ENCODE measurements at regions not wholly inside any gene's neighbourhood (a gene's known extent, or its start where the extent isn't known, plus 50 kb on each side); places are given as distances from the start of the nearest gene placed in this dataset.
"Not testable (repeated sequence)": the region's sequence is repeated elsewhere in the genome, so short reads cannot be mapped to it uniquely, and the experiment has no call there.

DNA sequence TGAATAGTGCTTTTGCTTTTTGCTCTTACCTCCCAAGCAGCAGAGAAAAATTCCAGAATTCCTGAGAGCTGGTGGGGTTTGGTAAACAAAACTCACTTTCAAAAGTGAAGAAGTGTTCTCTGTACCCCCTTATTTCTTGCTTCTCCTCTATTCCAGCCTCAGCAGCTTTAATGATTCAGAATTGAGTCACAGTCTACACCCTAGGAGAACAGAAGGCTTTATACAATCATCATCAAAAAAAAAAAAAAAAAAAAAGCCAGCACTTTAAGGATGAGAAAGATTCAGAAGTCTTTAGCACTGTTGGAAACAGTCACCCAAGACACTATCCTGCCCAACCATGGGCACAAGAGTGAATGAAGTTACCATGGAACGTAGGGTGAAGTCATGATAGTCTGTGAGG, 1583.1 kb upstream of the PCDH10 start:
- H3K36me3 Mint-ChIP-seq (ENCODE audit: low read depth) = no peaks in the 10 kb centered on the region
- no peaks in the 10 kb centered on the region for H3K27me3 Mint-ChIP-seq
- DNase-seq (no peak), ATAC-seq (no peak)
- ChIA-PET CTCF (no interaction called here), POLR2A (no interaction called here)
- H3K27ac Mint-ChIP-seq = no peak overlapping the region
- H3K4me1 Mint-ChIP-seq = no peaks in the 10 kb centered on the region
- peaks cover 9% of the 10 kb centered on the region for H3K9me3 Mint-ChIP-seq (ENCODE audit: low read depth)
- intact Hi-C loops (cut with DNase I, micrococcal nuclease) = no loop called here
- H3K4me3 Mint-ChIP-seq = no peak overlapping the region

DNA sequence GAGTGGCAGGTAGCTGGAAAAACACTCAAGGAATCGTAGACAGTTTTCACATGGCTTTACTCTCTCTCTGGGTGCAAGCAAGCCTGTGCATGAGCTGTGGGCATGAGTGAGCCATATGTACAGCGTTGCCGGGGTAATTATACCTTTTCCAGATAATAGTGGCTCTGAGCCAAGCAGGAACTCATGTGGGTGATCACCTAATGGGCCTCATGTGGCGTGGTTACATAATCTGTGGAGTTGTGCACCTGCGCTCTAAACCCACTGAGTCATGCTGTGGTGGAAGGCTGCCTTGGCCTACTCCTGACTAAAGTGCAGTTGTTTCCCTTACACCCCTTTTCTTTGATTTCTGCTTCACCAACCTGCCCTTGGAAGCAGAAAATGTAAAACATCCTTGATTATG, 1564.5 kb upstream of the PCDH10 start:
- POLR2A ChIA-PET = no interaction called here
- H3K4me1 Mint-ChIP-seq = no peaks in the 10 kb centered on the region
- no peaks in the 10 kb centered on the region for H3K27me3 Mint-ChIP-seq
- no peak overlapping the region for H3K4me3 Mint-ChIP-seq
- peaks cover 3% of the 10 kb centered on the region for H3K9me3 Mint-ChIP-seq (ENCODE audit: low read depth)
- no peaks in the 10 kb centered on the region for H3K36me3 Mint-ChIP-seq (ENCODE audit: low read depth)
- H3K27ac Mint-ChIP-seq = no peak overlapping the region
- intact Hi-C loops (cut with DNase I, micrococcal nuclease) = no loop called here
- no peak for DNase-seq
- ATAC-seq = no peak
- CTCF ChIA-PET = no interaction called here

DNA sequence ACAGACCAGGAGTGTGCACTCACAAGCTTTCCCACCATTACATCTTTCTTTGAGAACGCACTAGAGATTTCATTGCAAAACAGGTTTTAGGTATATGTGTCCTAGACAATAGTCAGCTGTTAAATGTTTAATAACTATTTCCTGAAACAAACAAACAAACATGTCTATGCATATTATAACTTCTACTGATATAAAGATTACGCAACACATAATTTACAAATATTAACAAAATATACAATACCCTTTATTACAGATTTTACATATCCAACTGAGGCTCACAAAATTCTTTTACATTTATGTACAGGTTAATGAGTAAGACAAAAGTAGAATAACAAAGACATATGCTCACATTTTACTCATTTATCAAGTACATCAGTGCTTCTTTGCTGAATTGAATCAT, 1554.0 kb upstream of the PCDH10 start:
- no peak overlapping the region for H3K4me3 Mint-ChIP-seq
- POLR2A ChIA-PET = no interaction called here
- no peaks in the 10 kb centered on the region for H3K27me3 Mint-ChIP-seq
- H3K36me3 Mint-ChIP-seq (ENCODE audit: low read depth) = no peaks in the 10 kb centered on the region
- H3K9me3 Mint-ChIP-seq (ENCODE audit: low read depth) = no peaks in the 10 kb centered on the region
- no peak for ATAC-seq
- H3K4me1 Mint-ChIP-seq = no peaks in the 10 kb centered on the region
- CTCF ChIA-PET = no interaction called here
- intact Hi-C loops (cut with DNase I, micrococcal nuclease) = no loop called here
- H3K27ac Mint-ChIP-seq = no peak overlapping the region
- no peak for DNase-seq

DNA sequence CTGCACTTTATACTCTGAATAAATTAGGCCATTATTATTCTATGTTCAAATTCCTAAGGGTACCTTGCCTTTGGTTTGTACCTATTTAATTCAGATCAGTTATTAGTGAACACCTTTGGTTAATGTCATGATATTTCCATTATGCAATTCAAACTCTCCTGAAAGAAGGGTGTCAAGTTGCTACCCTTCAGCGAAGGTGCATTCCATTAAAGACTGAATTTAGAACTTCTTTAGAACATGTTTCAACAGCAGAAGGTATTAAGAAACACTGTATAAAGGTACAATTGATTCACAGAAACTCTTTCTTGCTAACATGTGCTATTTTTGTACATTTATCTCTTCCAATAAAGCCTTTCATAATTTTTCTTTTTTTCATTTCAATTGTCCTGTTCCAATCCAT, 1545.4 kb upstream of the PCDH10 start:
- no peaks in the 10 kb centered on the region for H3K4me1 Mint-ChIP-seq
- no peaks in the 10 kb centered on the region for H3K9me3 Mint-ChIP-seq (ENCODE audit: low read depth)
- H3K27me3 Mint-ChIP-seq = no peaks in the 10 kb centered on the region
- no peak overlapping the region for H3K27ac Mint-ChIP-seq
- H3K36me3 Mint-ChIP-seq (ENCODE audit: low read depth) = no peaks in the 10 kb centered on the region
- no peak overlapping the region for H3K4me3 Mint-ChIP-seq
- DNase-seq (no peak), ATAC-seq (no peak)
- CTCF ChIA-PET = no interaction called here
- intact Hi-C loops (cut with DNase I, micrococcal nuclease) = no loop called here
- POLR2A ChIA-PET = interaction anchor here (0.6 kb wide), 1 partner anchor 578 kb away, joined by 4 read pairs; no protein-coding TSS in a partner anchor

DNA sequence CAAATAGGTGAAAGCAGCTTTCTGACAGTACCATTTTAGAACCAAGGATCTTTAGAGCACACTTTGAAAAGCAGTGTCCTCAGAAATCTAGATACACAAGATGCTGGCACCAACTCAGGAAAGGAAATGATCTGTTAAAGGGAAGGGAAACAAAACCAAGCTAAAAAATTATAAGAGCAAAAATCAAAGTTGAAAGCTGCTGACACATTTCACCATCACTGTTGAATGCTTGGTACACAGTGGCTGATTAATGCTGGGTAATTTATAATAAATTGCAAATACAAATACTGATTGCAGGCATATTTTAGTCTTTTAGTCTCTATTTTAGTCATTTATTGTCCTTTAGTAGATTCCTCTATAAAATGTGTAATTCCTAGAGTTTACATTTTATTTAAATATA, 1540.1 kb upstream of the PCDH10 start:
- Mint-ChIP-seq H3K27ac (no peak overlapping the region), H3K9me3 (ENCODE audit: low read depth) (peaks cover 2% of the 10 kb centered on the region), H3K4me1 (no peaks in the 10 kb centered on the region), H3K27me3 (no peaks in the 10 kb centered on the region), H3K4me3 (no peak overlapping the region), H3K36me3 (ENCODE audit: low read depth) (no peaks in the 10 kb centered on the region)
- ChIA-PET CTCF (no interaction called here), POLR2A (no interaction called here)
- intact Hi-C loops (cut with DNase I, micrococcal nuclease) = no loop called here
- DNase-seq = no peak
- no peak for ATAC-seq

DNA sequence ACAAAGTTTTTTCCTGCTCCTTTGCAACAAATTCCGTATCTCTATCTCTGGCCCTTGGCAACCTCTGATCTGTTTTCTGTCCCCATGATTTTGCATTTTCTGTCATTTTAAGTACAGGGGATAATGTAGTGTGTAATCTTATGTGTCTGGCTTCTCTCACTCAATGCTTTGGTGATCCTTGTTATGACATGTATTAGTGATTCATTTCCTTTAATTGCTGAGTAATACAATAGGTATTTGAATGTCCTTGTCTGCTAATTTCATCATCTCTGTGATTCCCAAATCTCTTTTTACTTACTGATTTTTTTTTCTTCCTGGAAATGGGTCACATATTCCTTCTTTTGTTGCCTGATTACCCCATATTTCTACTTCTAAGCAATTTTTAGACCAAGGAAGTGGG, 1538.6 kb upstream of the PCDH10 start:
- H3K36me3 Mint-ChIP-seq (ENCODE audit: low read depth); intact Hi-C loops (cut with DNase I, micrococcal nuclease); H3K4me3 Mint-ChIP-seq; DNase-seq; H3K9me3 Mint-ChIP-seq (ENCODE audit: low read depth); H3K27me3 Mint-ChIP-seq; H3K27ac Mint-ChIP-seq; CTCF ChIA-PET; H3K4me1 Mint-ChIP-seq; ATAC-seq; POLR2A ChIA-PET: not testable (repeated sequence)

DNA sequence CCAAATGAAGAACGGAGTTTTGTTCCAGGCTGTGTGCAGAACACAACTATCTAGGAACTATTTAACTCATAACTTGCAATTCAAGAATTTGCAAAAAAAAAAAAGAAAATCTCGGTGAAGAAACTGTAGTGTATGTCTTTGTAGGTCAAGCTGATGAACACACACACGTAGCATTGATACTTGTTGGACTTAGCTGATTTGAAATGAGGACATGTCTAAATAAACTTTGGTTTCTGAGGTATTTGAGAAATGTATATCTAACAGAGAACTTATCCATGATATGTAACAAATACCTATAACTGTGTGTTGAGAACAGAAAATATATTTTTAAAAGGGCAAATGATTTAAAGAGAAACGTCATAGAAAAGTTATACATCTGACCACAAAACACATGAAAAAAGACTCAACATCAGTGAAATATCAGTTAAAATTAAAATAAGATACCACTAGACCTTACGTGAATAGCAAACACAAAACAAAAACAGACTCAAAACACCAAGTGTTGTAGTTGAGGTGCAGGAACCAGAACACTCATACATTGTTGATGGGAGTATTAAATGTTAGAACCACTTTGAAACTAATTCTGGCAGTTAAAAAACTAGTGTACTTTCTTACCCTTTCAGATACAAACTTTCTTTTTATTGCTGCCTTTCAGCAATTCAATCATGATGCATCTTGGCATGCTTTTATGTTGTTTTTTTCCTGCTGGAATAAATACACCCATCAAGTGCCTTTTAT, 1535.8 kb upstream of the PCDH10 start:
- no peak for ATAC-seq
- ChIA-PET CTCF (no interaction called here), POLR2A (no interaction called here)
- Mint-ChIP-seq H3K9me3 (ENCODE audit: low read depth) (peaks cover 2% of the 10 kb centered on the region), H3K36me3 (ENCODE audit: low read depth) (no peaks in the 10 kb centered on the region), H3K27me3 (no peaks in the 10 kb centered on the region), H3K4me3 (no peak overlapping the region), H3K27ac (no peak overlapping the region), H3K4me1 (no peaks in the 10 kb centered on the region)
- intact Hi-C loops (cut with DNase I, micrococcal nuclease) = no loop called here
- no peak for DNase-seq

DNA sequence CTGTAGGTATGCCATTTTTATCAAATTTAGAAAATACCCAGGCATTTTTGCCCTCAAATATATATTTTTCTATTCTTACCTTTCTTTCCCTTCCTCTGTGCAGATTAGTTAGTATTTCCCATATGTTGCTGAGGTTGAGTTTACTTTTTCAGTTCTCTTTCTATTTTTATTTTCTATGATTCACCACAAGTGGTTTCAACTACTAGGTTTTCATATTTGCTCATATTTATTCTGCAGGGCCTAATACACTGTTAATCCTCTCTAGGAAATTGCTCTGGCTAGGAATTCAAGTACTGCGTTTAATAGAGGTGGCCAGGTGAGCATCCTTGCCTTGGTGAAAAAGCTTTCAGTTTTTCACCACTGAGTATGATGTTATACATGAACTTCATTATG, 1535.3 kb upstream of the PCDH10 start:
- Mint-ChIP-seq H3K27ac (no peak overlapping the region), H3K4me3 (no peak overlapping the region), H3K36me3 (ENCODE audit: low read depth) (no peaks in the 10 kb centered on the region), H3K27me3 (no peaks in the 10 kb centered on the region), H3K9me3 (ENCODE audit: low read depth) (peaks cover 2% of the 10 kb centered on the region), H3K4me1 (no peaks in the 10 kb centered on the region)
- CTCF ChIA-PET = no interaction called here
- POLR2A ChIA-PET = no interaction called here
- intact Hi-C loops (cut with DNase I, micrococcal nuclease) = no loop called here
- no peak for DNase-seq
- no peak for ATAC-seq

DNA sequence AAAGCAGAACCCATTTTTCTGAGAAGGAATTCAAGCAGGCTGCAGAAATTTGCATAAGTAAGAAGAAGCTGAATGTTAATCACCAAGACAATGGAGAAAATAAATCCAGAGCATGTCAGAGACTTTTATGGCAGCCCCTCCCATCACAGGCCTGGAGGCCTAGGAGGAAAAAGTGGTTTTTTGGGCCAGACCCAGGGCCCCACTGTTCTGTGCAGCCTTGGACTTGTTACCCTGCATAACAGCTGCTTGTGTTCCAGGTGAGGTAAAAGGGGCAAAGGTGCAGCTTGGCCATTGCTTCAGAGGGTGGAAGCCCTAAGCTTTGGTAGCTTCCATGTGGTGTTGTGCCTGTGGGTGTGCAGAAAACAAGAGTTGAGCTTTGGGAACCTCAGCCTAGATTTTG, 1516.2 kb upstream of the PCDH10 start:
- Mint-ChIP-seq H3K36me3 (ENCODE audit: low read depth) (no peaks in the 10 kb centered on the region), H3K27ac (no peak overlapping the region), H3K4me3 (no peak overlapping the region), H3K9me3 (ENCODE audit: low read depth) (peaks cover 8% of the 10 kb centered on the region), H3K4me1 (no peaks in the 10 kb centered on the region), H3K27me3 (no peaks in the 10 kb centered on the region)
- no peak for ATAC-seq
- POLR2A ChIA-PET = no interaction called here
- intact Hi-C loops (cut with DNase I, micrococcal nuclease) = no loop called here
- CTCF ChIA-PET = no interaction called here
- DNase-seq = no peak

DNA sequence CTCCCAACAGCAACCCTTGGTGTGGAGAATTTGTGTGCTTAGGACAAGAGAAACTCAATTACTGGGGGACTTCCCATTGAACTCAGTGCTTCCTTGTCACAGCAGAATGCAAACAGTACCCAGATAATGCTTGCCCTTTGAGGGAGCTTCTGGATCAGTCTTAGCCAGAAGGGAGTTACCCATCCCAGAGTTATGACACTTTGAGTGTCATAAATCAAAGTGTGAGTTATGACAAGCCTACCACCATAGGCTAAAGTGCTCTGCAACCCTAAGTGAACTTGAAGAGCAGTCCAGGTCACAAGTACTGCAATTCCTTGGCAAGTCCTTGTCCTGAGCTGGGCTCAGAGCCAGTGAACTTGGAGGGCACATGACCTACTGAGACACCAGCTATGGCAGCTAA, 1513.9 kb upstream of the PCDH10 start:
- no peak overlapping the region for H3K4me3 Mint-ChIP-seq
- intact Hi-C loops (cut with DNase I, micrococcal nuclease) = no loop called here
- no peak for DNase-seq

DNA sequence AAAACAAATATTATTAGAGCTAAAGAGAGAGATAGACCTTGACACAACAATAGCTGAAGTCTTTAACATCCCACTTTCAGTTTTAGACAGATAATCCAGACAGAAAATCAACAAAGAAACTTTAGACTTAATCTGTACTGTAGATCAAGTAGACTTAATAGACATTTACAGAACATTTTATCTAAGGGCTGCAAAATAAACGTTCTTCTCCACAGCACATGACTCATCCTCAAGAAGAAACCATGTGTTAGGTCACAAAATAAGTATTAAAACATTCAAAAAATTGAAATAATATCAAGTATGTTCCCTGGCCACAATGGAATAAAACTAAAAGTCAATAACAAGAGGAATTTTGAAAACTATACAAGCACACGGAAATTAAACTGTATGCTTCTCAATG, 1510.3 kb upstream of the PCDH10 start:
- POLR2A ChIA-PET = no interaction called here
- Mint-ChIP-seq H3K9me3 (ENCODE audit: low read depth) (peaks cover 13% of the 10 kb centered on the region), H3K27me3 (no peaks in the 10 kb centered on the region), H3K4me3 (no peak overlapping the region), H3K36me3 (ENCODE audit: low read depth) (no peaks in the 10 kb centered on the region), H3K4me1 (no peaks in the 10 kb centered on the region), H3K27ac (no peak overlapping the region)
- ATAC-seq (no peak), DNase-seq (no peak)
- intact Hi-C loops (cut with DNase I, micrococcal nuclease) = no loop called here
- CTCF ChIA-PET = no interaction called here

More for the DNA sequence above, 1513.9 kb upstream of the PCDH10 start:
- ChIA-PET POLR2A (no interaction called here), CTCF (no interaction called here)
- Mint-ChIP-seq H3K27ac (no peak overlapping the region), H3K27me3 (no peaks in the 10 kb centered on the region), H3K36me3 (ENCODE audit: low read depth) (no peaks in the 10 kb centered on the region), H3K9me3 (ENCODE audit: low read depth) (peaks cover 17% of the 10 kb centered on the region), H3K4me1 (no peaks in the 10 kb centered on the region)
- no peak for ATAC-seq

DNA sequence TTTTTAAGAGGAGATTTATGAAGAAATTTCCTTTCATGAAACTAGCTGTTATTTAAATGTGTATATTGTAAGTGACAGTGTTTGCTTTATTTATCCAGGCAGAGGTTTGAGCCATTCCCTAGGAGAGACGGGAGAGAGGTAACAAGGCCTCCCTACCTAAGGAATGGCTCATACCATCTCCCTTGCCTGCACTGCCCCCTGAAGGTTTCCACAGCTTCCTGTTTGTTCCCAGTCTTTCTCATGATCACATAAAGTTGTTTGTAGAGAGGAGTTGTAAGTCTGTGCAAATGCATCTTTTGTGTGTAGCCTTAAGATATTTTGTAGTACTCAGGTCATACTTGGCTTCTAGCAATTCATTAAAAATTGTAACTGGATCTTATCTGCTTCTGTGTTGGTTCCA, 1504.5 kb upstream of the PCDH10 start:
- CTCF ChIA-PET = no interaction called here
- peaks cover 2% of the 10 kb centered on the region for H3K9me3 Mint-ChIP-seq (ENCODE audit: low read depth)
- no peaks in the 10 kb centered on the region for H3K4me1 Mint-ChIP-seq
- H3K27me3 Mint-ChIP-seq = no peaks in the 10 kb centered on the region
- DNase-seq = no peak
- intact Hi-C loops (cut with DNase I, micrococcal nuclease) = no loop called here
- H3K4me3 Mint-ChIP-seq = no peak overlapping the region
- POLR2A ChIA-PET = no interaction called here
- no peak for ATAC-seq
- H3K36me3 Mint-ChIP-seq (ENCODE audit: low read depth) = no peaks in the 10 kb centered on the region
- no peak overlapping the region for H3K27ac Mint-ChIP-seq

DNA sequence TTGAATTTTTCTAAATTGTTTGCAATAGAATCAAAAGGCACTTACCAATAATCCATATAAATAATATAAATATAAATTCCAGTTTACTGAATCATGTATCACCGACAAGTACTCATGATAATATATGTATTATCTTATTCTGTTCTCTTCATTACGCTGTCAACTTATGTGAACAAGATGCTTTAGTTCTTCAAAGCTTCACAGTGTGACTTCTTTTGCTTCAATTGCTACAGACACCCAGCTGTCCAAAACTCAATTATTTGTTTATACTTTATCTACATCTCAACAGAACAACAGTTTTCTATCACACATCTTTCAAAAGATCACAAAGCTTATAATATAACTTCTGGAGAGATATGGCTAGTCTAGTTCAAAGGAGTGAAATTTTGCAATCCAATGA, 1499.9 kb upstream of the PCDH10 start:
- POLR2A ChIA-PET = no interaction called here
- H3K4me1 Mint-ChIP-seq = no peaks in the 10 kb centered on the region
- H3K27ac Mint-ChIP-seq = no peak overlapping the region
- ATAC-seq (no peak), DNase-seq (no peak)
- no peaks in the 10 kb centered on the region for H3K27me3 Mint-ChIP-seq
- H3K9me3 Mint-ChIP-seq (ENCODE audit: low read depth) = no peaks in the 10 kb centered on the region
- no peaks in the 10 kb centered on the region for H3K36me3 Mint-ChIP-seq (ENCODE audit: low read depth)
- CTCF ChIA-PET = no interaction called here
- H3K4me3 Mint-ChIP-seq = no peak overlapping the region
- intact Hi-C loops (cut with DNase I, micrococcal nuclease) = no loop called here
